NB4 (cell line): ENCODE measurements at regions not wholly inside any gene's neighbourhood (a gene's known extent, or its start where the extent isn't known, plus 50 kb on each side); places are given as distances from the start of the nearest gene placed in this dataset.

Experiments used
- MYC ChIP-seq: IDR thresholded peaks from 2 replicates; pipeline ENCODE4 v1.6.1; 2011; ENCODE audit warnings: low read depth, low read length
- POLR2A ChIP-seq: IDR thresholded peaks from 2 replicates; pipeline ENCODE4 v1.6.1; 2011; ENCODE audit warnings: mild to moderate bottlenecking; ENCODE audit not compliant: insufficient read length; ENCODE audit errors: extremely low read depth
- TF ChIP-seq, protein P1 (sequence below): IDR thresholded peaks from one replicate; pipeline ENCODE4 v1.5.1; 2012; ENCODE audit warnings: low read depth, low read length
- TF ChIP-seq, protein P2 (sequence below): IDR thresholded peaks from 2 replicates; pipeline ENCODE4 v1.6.1; 2011; ENCODE audit warnings: low read depth, low read length

DNA sequence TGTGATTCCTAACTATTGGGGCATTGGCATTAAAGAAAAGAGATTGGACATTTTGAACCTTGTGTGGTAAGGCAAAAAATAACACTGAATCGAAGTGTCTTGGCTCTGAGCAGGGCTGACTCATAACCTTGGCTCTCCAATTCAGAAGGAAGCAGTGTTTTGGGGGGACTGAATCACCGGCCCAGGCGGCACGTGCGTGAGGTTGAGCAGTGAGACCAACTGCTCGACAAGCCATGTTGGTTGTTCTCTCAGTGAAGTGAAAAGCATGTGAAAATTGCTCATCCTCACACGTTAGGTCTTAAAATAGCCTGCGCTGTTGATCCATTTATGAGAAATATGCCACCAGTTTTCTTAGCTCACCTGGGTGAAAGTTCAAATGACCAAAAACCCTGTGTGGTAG lies 137.8 kb upstream of the SPACA1 start:
- TF ChIP-seq, protein P1, sequence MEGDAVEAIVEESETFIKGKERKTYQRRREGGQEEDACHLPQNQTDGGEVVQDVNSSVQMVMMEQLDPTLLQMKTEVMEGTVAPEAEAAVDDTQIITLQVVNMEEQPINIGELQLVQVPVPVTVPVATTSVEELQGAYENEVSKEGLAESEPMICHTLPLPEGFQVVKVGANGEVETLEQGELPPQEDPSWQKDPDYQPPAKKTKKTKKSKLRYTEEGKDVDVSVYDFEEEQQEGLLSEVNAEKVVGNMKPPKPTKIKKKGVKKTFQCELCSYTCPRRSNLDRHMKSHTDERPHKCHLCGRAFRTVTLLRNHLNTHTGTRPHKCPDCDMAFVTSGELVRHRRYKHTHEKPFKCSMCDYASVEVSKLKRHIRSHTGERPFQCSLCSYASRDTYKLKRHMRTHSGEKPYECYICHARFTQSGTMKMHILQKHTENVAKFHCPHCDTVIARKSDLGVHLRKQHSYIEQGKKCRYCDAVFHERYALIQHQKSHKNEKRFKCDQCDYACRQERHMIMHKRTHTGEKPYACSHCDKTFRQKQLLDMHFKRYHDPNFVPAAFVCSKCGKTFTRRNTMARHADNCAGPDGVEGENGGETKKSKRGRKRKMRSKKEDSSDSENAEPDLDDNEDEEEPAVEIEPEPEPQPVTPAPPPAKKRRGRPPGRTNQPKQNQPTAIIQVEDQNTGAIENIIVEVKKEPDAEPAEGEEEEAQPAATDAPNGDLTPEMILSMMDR: no peak
- no peak for TF ChIP-seq POLR2A
- no peak for TF ChIP-seq MYC
- TF ChIP-seq, protein P2, sequence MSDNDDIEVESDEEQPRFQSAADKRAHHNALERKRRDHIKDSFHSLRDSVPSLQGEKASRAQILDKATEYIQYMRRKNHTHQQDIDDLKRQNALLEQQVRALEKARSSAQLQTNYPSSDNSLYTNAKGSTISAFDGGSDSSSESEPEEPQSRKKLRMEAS: no peak
